GM12865 (cell line): ENCODE measurements at regions not wholly inside any gene's neighbourhood (a gene's known extent, or its start where the extent isn't known, plus 50 kb on each side); places are given as distances from the start of the nearest gene placed in this dataset.

Source experiments
- DNase-seq: peaks from one replicate; pipeline ENCODE4 v3.0.0; 2010; ENCODE audit warnings: low read depth
- H3K4me3 ChIP-seq: 2 replicates; pipeline ENCODE4 v1.5.1; 2011; ENCODE audit warnings: mild to moderate bottlenecking, low read depth, low read length, control low read depth
- TF ChIP-seq, protein P1 (sequence below): IDR thresholded peaks from 2 replicates; pipeline ENCODE4 v1.5.1; 2011; ENCODE audit warnings: low read length, control low read depth, low read depth, inconsistent platforms; ENCODE audit not compliant: insufficient read depth; ENCODE audit errors: missing control alignments

DNA sequence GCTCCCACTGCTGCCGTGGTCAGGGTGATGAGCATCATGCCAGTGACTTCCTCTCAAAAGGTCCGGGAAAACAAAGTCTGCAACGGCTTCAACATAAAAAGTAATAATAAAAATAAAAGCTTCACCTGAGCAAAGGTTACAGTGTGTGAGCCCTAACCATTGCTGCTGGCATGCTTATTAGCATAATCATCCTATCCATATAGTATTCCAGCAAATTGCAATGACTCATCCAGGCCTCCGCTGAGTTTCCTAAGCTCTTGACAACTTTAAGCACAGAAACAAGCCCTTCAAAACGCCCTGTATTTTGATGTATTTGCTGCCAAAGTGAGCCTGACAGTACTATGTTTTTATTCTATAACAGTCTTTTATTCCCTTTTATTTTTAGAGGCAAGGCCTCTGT lies 100.5 kb downstream of the AASDH start:
- DNase-seq: no peak
- TF ChIP-seq, protein P1, sequence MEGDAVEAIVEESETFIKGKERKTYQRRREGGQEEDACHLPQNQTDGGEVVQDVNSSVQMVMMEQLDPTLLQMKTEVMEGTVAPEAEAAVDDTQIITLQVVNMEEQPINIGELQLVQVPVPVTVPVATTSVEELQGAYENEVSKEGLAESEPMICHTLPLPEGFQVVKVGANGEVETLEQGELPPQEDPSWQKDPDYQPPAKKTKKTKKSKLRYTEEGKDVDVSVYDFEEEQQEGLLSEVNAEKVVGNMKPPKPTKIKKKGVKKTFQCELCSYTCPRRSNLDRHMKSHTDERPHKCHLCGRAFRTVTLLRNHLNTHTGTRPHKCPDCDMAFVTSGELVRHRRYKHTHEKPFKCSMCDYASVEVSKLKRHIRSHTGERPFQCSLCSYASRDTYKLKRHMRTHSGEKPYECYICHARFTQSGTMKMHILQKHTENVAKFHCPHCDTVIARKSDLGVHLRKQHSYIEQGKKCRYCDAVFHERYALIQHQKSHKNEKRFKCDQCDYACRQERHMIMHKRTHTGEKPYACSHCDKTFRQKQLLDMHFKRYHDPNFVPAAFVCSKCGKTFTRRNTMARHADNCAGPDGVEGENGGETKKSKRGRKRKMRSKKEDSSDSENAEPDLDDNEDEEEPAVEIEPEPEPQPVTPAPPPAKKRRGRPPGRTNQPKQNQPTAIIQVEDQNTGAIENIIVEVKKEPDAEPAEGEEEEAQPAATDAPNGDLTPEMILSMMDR: no peak
- no peak overlapping the region for H3K4me3 ChIP-seq

DNA sequence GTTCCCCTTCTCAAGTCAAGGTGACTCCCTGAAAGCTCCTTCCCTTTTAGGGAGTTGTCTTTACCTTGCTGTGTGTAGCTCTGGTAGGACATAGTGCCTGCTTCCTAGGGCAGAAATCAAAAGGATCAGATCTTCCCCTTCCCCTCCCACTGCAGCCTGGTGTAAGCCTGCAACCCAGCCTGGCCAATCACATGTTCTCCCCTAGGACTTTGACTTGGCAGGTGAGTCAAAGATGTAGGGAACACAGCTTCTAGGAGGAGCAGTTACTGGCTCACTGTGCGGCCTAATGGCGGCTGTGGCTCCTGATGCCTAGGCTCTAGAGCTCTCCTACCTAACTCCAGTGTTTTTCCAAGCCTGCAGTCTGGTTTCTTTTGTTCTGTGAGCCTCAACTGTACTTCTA lies 103.9 kb downstream of the AASDH start:
- H3K4me3 ChIP-seq: no peak overlapping the region
- no peak for DNase-seq
- TF ChIP-seq, protein P1: no peak

DNA sequence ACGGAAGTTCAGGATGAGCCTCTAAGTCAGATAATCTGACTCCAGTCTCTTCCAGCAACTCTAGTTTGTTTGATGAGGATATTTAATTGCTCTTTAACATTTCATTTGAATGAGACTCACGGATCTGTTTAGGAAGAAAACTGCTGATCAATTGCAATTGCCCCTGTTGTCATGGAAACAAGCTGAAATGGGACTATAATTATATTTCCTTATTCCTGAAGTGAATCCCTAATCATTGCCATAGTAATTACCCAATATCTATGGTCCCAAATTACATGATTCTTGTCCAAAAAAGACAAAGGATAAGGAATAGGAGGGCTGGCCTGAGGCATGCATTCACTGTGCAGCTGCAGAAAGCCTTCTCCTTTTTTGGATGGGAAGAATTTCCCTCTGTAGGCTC lies 105.3 kb downstream of the AASDH start:
- DNase-seq: no peak
- TF ChIP-seq, protein P1: no peak
- no peak overlapping the region for H3K4me3 ChIP-seq

DNA sequence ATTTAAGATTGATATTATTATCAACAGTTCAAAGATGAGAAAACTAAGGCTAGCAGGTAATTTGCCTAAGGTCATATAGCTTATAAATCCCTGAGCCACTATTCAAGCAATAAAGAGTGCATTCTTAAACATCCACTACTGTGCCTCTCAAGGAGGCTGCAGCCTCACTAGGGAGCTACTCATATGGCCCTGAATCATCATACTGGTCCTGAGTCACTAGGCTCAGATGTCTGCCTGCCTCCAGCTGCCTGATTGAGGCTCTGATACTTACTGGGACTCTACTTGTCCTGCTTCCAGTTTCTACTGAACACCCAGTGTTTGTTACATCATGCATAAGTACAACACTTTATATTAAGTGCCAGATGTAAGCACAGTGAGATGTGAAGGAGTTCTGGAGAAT lies 110.7 kb downstream of the AASDH start:
- no peak for DNase-seq
- H3K4me3 ChIP-seq: no peak overlapping the region
- TF ChIP-seq, protein P1: no peak

DNA sequence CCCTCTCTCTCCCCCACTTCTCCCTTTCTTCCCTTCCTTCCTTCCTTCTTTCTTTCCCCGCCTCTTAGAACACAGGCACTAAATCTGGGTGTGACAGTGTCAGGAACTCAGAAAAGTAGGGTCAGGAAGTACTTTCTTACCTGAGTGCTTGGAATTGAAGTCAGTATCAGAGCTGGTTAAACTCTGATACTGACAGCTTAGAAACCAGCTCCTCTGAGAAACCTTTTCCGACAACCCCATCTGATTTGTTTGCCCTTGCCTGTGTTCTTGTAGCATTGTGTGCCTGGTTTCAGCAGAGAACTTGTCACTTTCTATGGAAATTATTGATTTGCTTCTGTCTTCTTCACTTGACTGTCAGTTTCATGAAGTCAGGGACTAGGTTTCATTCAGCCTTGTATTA lies 113.9 kb downstream of the AASDH start:
- no peak overlapping the region for H3K4me3 ChIP-seq
- no peak for DNase-seq
- TF ChIP-seq, protein P1: no peak

DNA sequence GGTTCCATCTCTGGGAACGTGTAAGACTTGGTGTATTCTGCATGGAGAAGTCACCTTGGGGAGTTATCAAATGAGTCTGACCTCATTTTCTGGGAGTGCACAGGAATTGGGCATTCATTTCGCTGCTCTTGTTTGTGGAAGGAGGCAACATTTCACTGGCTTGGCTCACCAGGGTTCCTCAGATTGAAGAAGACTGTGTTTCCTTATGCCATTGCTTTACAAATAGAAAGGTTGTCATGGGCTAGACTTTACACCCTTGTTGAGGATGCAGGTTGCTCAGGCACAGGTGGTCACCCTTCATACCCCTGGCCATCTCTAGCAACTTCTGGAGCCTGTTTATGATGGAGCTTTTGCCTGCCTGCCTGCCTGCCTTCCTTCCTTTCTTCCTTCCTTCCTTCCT lies 114.4 kb downstream of the AASDH start:
- DNase-seq: no peak
- TF ChIP-seq, protein P1: no peak
- no peak overlapping the region for H3K4me3 ChIP-seq

DNA sequence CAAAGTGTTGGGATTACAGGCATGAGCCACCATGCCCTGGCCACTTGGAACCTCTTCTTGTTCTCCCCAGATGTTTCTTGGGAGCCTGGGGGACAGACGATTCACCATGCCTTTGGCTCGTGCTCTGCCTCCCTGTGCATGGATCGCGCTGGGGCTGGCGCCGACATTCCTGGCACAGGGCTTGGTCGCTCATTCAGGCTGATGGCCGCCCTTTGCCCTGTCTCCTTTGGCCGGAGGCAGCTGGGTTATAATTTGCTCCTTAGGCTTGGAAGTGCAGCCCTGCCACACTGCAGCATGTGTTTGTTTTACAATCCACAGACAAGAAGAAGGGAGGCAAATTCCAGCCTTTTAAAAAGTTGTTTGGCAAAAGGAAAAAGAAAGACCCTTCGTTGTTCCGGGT lies 115.3 kb downstream of the AASDH start:
- DNase-seq: no peak
- TF ChIP-seq, protein P1: no peak
- no peak overlapping the region for H3K4me3 ChIP-seq
